Inflammatory macrophage (primary cell): ENCODE measurements at regions not wholly inside any gene's neighbourhood (a gene's known extent, or its start where the extent isn't known, plus 50 kb on each side); places are given as distances from the start of the nearest gene placed in this dataset.

Experiments
- DNase-seq, 2 donors: peaks; one replicate each; pipeline ENCODE4 v3.0.0-alpha.2; 2020 to 2022

DNA sequence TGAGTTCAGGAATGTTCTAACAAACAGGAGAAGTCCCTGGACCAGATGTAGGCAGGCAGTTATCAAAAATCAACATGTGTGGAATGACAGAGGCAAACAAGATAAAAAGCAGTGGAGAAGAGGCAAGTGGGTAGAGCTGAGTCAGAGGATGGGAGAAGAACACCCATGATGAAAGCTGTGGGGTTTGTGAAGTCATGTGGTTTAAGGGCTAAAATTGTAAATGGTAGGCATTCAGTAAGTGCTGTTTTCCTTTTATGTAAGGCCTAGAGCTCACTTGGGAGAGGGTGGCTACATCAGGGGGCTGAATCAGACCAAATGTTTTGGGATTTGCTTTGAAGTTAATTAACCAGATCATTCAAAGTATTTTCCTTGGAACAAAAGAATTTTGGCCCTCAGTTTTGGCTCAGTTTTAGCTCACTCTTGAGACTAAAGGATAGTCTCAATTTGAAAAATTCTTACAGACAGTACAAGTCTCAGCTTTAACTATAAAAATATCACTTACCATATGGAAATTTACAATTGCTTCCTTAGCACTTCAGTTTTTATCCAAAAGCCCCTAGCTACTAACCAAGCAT, 114.5 kb upstream of the PCDH7 start:
- no peak for DNase-seq

DNA sequence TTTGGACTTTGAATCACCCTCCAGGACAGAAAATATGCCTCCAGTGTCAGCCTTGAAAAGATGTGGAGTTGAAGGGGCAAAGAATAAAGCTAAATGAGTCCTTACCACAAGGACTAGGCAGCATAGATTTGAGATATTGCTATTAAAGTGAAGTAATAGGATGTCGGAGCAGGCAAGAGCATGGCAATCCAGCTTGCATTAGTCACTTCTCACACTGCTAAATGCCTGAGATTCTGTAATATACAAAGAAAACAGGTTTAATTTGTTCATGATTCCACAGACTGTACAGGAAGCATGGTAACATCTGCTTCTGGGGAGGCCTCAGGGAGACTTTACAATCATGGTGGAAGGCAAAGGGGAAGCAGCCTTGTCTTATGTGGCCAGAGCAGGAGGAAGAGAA, 109.8 kb upstream of the PCDH7 start:
- DNase-seq, result no peak

GRCh38 chr4:30614771-30615170, 105.4 kb upstream of the PCDH7 start:
- DNase-seq, result no peak

DNA sequence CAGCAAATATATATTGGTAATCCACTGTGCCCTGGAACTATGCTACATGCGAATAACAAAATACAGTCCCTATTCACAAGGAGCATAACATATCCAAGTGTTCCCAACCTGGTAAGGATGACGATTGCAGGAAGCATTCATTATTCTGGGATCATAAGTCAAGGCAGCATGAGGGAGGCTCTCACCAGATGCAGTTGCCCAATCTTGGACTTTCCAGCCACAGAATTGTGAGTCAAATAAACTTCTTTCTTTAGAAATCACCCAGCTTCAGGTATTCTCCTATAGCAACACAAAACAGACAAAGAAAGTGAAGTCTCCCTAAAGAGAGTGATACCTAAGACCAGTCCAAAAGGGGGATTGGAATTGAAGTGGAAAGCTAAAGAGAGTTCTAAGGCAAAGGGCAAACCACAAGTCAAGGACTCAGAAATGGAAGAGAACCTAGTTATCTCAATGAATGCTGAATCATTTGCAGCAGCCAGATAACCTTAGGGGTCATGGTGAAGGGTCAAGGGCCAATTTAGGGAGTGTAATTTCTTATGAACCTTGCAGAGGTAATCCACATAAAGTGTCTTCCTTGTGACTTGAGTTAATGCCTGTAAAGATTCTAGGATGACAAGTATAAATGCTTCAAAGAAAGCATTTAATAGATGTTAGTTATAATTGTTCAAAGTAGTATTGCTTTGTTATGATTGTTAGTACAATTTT, 103.1 kb upstream of the PCDH7 start:
- DNase-seq, result no peak

- DNase-seq, result no peak
These were observed 102.3 kb upstream of the PCDH7 start for GRCh38 chr4:30617836-30618235.

DNA sequence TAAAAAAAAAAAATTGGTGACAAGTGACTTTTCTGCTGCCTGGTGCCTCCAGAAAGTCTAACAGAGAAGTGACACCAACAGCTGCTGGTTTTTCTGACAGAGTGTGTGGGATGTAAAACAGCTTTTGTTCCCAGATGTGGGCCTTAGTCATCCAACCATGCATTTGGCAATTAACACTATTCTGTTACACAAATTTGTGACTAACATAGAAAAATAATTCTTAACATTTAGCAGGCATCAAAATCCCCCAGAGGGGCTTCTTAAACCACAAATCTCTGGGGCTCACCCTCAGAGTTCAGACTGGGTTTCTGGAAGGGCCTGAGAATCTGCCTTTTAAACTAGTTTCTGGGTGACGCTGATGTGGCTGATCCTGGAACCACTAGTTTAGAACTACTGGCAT, 100.5 kb upstream of the PCDH7 start:
- no peak for DNase-seq

GRCh38 chr4:30620711-30621110, 99.5 kb upstream of the PCDH7 start:
- no peak for DNase-seq

DNA sequence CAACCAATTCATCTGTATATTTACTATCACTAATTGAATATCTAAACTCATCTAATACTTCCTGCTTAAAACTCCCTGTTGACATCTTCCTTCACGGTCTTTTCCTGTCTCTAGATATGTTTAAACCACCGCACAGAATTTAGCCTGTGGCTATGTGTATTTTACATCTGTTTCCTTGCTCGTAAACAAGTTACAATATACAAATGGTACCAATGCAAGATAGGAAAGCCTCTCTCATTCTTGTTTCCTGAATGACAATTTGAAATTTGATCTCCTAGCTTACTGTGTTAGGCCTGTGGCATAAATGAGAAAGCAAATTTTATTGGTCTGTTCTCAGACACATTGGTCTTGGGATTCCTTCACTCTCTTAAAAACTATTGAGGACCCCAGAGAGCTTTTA, 89.7 kb upstream of the PCDH7 start:
- DNase-seq, result no peak

- DNase-seq, result no peak
These were observed 87.4 kb upstream of the PCDH7 start for GRCh38 chr4:30632751-30633150.

GRCh38 chr4:30641345-30641744, 78.8 kb upstream of the PCDH7 start:
- DNase-seq, result no peak

DNA sequence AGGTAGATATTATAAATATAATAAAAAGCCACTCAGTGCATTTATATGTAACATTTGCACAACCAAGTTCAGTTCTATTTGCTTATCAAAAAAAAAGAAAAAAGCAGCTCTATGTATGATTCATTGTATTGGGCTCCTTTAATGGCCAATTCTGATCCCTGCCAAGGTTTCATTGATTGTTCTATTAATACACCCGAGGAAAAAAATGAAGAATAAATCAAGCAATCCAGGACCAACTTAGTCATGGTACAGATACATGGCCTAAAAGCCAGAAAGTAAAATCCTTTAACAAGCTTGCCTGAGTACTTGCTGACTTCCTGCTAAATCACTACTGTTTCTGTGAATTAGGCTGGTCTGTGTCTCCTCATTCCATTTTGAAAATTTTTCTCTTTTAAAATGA, 77.6 kb upstream of the PCDH7 start:
- no peak for DNase-seq

DNA sequence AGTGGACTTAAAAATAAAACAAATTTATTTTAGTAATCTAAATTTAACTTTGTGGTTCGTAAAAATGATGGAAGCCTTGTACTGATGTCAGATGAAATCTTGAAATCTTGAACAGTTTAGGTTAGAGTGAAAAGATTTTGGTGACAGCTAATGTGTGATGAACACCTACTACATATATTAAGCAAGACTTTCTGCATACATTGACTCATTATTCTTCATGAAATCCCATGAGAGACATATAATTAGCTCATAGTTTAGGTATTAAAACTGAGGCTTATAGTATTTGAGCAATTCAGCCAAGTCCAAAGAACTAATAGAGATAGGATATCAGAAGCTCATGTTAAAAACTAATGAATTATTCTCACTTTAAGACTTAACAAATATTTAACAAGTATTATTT, 66.9 kb upstream of the PCDH7 start:
- no peak for DNase-seq

DNA sequence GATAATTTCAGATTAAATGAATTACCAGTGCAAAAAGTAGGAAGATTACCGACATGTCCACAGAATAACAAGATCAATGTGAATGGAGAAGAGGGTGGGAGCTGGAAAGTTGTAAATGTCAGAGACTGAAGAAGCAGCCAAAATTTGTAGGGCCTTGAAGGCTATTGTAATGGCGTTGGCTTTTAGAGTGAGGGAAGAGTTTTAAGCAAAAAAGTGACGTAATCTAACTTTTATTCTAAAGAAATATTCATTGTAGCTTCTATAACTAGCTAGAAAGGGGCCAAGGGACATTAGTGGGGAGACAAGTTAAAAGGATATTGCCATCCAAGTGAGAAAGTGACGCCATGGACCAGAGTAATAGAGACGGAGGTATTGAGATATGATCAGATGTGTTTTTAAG, 63.3 kb upstream of the PCDH7 start:
- no peak for DNase-seq

- no peak for DNase-seq
These were observed 52.2 kb upstream of the PCDH7 start for GRCh38 chr4:30667919-30668318.

DNA sequence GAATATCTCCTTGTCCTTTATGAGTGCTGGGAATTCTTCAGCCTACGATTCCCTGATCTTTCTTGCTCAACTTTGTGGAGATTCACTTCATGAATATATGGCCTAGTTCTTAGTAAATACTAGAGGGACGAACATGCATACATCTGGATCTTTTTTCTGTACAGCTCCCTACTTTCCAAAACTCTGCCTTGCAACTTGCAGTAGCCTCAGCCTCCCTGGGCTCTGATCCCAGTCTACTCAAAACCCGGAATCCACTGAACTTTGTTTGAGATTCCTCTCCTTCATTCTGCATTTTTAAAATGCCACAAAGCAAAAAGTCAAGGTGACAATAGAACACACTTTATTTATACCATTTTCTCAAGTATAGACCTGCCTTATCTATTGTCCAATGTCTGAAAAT, 50.0 kb upstream of the PCDH7 start:
- DNase-seq, result no peak
